AG04450 (cell line): ENCODE measurements at regions not wholly inside any gene's neighbourhood (a gene's known extent, or its start where the extent isn't known, plus 50 kb on each side); places are given as distances from the start of the nearest gene placed in this dataset.

Experiments
- CTCF ChIA-PET: fragments of 300-600, 350-600 bp; formaldehyde crosslinking; extraction: SDS; loops from one replicate; lab custom pipeline; 2022; ENCODE audit warnings: antibody characterized with exemption, inconsistent platforms; lab: Charles Lee
- POLR2A ChIA-PET: fragments of 350-600 bp; formaldehyde crosslinking; extraction: SDS; loops from one replicate; lab custom pipeline; 2021; ENCODE audit warnings: antibody characterized with exemption, inconsistent platforms; lab: Yijun Ruan, JAX
- DNase-seq: peaks from one replicate; pipeline ENCODE4 v3.0.0-alpha.2; 2011; ENCODE audit warnings: low read depth, low spot score
- H3K27ac ChIP-seq: one replicate; pipeline ENCODE4 v1.5.1; 2012; ENCODE audit warnings: low read depth, low read length, control low read depth
- H3K27me3 ChIP-seq: one replicate; pipeline ENCODE4 v1.6.0; 2012; ENCODE audit warnings: low read length; ENCODE audit not compliant: control insufficient read depth, insufficient read depth
- H3K4me3 ChIP-seq: 2 replicates; pipeline ENCODE4 v1.5.1; 2011; ENCODE audit warnings: mild to moderate bottlenecking, low read depth, low read length, control low read depth
- H3K9me3 ChIP-seq: 2 replicates; pipeline ENCODE4 v1.5.1; 2012; ENCODE audit warnings: low read length; ENCODE audit not compliant: control insufficient read depth, insufficient read depth
- TF ChIP-seq, protein P1 (sequence below): IDR thresholded peaks from 2 replicates; pipeline ENCODE4 v1.5.1; 2011; ENCODE audit warnings: low read depth, low read length, control low read depth, inconsistent platforms

DNA sequence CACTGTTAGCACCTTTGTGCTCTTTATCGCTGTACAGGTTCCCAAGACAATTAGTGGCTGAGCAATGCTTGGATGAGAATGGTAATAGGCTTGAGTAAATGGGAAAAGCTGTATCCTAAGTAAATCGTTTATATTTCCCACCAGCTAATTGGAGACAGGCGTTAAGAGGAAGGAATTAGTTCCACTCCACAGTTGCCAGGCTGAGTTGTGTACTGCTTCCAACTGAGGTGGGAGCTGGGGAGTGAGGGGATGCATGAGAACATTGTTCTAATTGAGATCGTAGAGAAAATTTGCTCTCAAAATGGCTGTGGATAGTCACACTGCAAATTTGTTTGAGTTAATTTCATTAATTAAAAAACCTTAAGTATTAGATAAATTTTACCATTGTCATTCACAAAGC lies 285.0 kb upstream of the ADAMTSL1 start:
- ChIA-PET POLR2A (no interaction called here), CTCF (interaction anchor here (3.4 kb wide), 1 partner anchor 25 kb away, joined by 12 read pairs; no protein-coding TSS in a partner anchor)

DNA sequence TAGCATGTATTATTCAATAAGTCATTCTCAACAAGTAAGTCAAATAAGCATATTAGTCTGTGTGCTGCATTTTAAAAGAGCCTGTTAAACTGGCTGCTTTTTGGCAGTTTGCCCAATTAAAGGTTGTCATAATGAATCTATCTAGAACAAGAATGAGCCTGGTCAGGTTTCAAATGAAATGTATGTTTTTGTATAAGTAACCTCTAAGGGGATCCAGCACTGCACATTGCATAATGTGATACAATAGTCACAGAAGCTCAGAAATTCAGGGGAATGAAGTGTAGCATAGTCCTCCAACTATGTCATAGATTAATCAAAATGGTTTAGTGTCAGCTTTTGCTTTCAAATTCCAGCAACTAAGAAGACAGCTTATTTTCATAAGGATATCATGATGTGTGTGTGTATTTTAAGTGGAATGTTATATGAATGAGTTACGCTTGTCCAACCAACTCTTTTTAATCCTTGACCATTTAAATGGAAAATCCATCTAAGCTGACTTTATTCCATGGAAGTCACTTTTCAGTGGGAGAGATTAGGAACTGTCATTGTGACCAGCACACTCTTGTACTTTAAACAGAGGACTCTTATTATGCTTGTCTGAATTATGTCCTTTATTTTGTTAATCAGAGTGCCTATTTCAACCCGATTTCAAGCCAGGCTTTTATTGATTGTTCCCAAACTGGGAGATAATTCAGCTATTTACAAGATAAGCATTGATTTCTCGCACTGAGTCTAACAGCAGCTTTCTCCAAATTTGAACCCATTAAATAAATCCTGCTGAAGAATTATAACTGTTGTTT lies 283.9 kb upstream of the ADAMTSL1 start:
- no peak for DNase-seq
- TF ChIP-seq, protein P1, sequence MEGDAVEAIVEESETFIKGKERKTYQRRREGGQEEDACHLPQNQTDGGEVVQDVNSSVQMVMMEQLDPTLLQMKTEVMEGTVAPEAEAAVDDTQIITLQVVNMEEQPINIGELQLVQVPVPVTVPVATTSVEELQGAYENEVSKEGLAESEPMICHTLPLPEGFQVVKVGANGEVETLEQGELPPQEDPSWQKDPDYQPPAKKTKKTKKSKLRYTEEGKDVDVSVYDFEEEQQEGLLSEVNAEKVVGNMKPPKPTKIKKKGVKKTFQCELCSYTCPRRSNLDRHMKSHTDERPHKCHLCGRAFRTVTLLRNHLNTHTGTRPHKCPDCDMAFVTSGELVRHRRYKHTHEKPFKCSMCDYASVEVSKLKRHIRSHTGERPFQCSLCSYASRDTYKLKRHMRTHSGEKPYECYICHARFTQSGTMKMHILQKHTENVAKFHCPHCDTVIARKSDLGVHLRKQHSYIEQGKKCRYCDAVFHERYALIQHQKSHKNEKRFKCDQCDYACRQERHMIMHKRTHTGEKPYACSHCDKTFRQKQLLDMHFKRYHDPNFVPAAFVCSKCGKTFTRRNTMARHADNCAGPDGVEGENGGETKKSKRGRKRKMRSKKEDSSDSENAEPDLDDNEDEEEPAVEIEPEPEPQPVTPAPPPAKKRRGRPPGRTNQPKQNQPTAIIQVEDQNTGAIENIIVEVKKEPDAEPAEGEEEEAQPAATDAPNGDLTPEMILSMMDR = no peak
- POLR2A ChIA-PET = no interaction called here

More for the DNA sequence above, 285.0 kb upstream of the ADAMTSL1 start:
- TF ChIP-seq, protein P1 = no peak
- DNase-seq = no peak
- no peaks in the 10 kb centered on the region for H3K9me3 ChIP-seq
- H3K27me3 ChIP-seq = no peaks in the 10 kb centered on the region
- H3K4me3 ChIP-seq = no peak overlapping the region
- no peak overlapping the region for H3K27ac ChIP-seq

DNA sequence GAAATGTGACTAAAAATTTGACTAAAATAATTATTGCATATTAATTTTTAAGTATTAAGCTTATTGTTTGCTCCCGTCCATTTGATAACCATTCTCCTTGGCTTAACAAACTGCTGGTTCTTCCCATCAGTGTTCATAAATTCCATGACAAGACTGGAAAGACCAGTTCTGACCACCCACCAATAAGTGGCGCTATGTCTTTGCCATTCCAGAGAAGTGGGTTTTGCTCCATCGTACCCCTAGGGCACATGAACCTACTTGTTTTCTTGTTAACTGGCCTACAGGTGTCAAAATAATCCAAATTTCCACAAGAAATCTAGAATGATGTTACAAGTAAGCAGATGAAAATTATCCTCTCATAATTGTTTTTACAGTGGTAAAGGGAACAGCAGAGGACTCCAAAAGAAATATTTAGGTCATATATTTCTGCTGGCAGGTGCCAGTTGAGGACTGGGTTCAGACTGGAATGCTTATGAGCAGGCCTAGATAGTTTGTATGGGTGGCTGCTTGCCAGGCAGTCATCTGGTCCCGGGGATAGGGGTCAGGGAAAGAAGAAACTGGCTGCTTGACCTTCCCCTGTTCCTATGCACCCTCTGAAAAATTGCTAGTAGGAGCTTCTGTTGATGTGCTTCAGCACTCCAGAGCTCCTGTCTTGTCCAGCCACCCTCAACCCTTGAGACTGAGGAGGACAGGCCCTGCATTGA lies 283.1 kb upstream of the ADAMTSL1 start:
- ChIA-PET CTCF (interaction anchor here (3.4 kb wide), 1 partner anchor 23 kb away, joined by 12 read pairs; no protein-coding TSS in a partner anchor), POLR2A (no interaction called here)
- TF ChIP-seq, protein P1 = no peak
- H3K9me3 ChIP-seq = no peaks in the 10 kb centered on the region
- H3K27me3 ChIP-seq = no peaks in the 10 kb centered on the region
- no peak overlapping the region for H3K27ac ChIP-seq
- H3K4me3 ChIP-seq = no peak overlapping the region
- DNase-seq = no peak

More for the DNA sequence above, 283.9 kb upstream of the ADAMTSL1 start:
- Histone ChIP-seq H3K4me3 (no peak overlapping the region), H3K27ac (no peak overlapping the region), H3K27me3 (no peaks in the 10 kb centered on the region), H3K9me3 (no peaks in the 10 kb centered on the region)
- CTCF ChIA-PET = interaction anchor here (0.5 to 3.4 kb wide), 2 partner anchors 23 to 374 kb away, joined by 3 to 12 read pairs; no protein-coding TSS in a partner anchor

DNA sequence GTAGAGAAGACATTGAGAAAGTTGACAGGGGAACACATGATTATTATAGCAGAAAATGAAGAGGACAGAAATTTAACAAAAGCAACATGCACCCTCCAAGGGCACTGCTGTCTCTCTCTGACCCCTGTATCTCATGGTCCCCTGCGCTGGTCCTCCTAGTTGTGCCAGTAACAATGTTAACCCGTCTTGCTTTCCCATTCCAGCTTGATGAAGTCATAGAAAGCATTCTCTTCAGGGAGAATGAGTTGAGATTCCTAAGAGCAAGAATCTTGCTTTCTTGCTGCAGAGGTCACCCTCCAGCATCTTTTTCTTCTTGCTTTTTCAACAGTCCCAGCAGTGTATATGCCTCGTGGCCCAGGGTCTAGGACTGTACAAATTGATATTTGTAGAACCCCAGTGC lies 279.6 kb upstream of the ADAMTSL1 start:
- no peaks in the 10 kb centered on the region for H3K9me3 ChIP-seq
- no peak overlapping the region for H3K4me3 ChIP-seq
- CTCF ChIA-PET = interaction anchor here (0.9 kb wide), 1 partner anchor 383 kb away, joined by 4 read pairs; no protein-coding TSS in a partner anchor
- no peaks in the 10 kb centered on the region for H3K27me3 ChIP-seq
- POLR2A ChIA-PET = no interaction called here
- no peak overlapping the region for H3K27ac ChIP-seq
- TF ChIP-seq, protein P1 = no peak
- no peak for DNase-seq
